ENCODE measurements at regions not wholly inside any gene's neighbourhood (a gene's known extent, or its start where the extent isn't known, plus 50 kb on each side); places are given as distances from the start of the nearest gene placed in this dataset.

DNA sequence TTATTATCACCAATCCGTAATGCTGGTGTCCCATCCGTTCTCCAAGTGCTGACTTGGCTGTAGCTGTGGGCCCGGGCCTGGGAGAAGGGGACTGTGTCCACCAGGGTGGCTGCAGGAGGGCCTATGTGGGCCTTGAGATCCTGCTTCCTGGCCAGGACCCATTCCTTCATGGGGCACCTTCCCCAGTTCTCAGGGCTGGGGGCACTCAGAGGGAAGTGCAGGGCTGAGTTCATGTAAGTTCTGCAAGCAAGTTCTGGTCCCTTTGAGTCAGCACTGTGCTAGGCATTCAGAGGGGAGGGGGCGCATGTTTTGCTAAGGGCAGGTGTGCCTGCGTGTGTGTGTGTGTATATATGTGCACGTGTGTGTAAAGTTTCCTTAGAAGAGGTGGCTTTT lies 94.0 kb downstream of the GLI2 start:
- no peak for DNase-seq

DNA sequence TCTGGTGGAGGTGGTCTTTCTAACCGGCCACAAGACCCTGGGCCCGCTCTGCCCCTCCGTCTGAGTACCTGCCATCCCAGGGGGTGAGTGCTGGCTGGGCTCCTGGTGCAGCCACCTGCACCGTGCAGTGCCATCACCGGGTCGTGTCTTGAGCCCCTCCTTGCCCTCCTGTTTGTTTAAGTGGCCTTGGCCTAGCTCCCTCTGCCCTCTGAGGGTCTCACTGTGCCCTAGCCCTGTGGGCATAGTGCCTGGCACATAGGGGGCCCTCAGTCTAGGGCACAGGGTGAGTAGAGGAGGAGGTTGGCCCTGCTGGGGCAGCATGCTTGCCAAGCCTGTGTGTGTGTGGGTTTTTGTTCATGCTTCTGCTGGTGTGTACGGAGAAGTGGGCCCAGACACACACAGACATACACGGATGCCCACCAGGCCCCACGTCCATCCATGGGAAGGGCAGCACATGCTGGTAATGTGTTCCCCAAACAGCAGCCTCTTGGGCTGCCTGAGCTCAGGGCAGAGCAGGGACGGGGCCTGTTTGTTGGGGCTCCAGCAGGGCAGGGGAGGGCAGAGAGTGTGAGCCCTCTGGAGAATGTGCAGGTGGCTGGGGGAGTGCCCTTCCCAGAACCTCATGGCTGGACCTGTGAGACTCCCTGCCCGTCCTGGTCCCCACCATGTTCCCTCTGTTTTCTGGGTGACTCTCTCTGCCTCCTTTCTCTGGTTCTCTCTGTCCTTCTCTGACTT lies 94.6 kb downstream of the GLI2 start:
- no peak for DNase-seq

DNA sequence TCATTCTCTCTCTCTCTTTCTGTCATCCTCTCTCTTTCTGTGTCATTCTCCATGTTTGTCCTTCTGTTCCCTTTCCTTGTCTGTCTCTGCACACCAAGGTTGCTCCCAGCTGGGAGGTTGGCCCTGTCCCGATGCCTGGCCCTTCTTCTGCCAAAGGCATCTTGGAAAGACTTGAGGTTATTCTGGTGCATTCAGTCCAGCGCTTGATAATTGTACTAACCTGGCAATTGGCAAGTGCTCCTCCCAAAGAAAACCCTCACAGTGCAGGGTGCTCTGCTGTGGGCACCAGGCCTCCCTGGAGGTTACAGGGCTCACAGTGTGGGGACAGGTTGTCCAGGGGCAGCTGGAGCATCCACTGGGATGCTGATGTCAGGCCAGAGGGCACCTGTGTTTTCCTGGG lies 95.4 kb downstream of the GLI2 start:
- DNase-seq: no peak

DNA sequence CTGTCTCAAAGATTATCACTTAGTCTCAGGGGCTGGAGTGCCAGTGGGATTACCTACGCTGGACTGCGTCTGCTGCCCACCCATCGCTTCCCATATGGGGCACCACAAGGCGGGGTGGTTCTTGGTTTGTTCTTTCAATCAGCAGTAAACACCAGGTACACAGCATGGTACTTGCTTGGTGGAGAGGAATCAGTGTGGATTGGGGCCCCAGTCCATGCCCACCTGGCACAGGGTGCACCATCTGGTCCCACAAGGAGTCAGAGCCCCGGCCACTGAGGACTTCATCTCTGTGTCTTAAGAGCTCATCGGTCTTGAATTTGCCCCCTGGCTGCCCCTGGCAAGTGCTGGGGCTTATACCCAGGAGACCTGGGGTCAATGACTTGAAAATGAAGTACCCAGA lies 96.2 kb downstream of the GLI2 start:
- DNase-seq: no peak

DNA sequence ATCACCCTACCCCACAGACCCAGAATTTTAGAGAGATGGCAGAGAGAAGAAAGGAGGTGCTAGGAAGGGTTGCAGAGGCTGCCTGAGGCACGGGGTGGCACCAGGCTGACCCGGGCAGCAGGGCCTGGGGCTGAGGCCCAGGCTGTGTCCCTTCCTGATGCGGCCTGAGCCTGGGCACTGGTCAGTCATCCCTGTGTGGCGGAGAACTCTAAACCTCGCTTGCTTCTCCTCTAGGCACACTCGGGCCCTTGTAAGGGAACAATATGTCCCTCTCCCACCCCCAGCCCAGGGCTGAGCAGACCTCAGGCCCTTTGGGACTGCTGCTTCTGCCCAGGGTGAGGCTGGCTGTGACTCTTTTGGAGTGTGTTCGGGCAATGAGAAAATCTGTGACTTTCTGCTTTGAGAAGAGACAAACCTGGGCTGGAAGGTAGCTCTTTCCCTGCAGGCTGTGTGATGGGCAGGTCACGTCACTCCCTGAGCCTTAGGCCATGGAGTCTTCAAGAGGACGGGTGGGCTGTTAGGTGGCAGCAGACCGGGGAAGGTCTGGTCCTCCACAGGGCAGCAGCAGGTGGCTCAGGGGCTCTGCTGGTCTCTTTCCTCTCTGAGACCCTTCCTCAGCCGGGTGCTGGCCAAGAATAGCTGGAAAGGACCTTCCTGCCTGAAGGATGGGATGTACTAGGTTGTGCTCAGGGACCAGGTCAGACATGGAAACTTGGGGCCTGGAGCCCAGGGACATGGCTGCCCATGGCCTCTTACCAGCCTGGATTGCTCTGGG lies 96.8 kb downstream of the GLI2 start:
- DNase-seq: no peak

DNA sequence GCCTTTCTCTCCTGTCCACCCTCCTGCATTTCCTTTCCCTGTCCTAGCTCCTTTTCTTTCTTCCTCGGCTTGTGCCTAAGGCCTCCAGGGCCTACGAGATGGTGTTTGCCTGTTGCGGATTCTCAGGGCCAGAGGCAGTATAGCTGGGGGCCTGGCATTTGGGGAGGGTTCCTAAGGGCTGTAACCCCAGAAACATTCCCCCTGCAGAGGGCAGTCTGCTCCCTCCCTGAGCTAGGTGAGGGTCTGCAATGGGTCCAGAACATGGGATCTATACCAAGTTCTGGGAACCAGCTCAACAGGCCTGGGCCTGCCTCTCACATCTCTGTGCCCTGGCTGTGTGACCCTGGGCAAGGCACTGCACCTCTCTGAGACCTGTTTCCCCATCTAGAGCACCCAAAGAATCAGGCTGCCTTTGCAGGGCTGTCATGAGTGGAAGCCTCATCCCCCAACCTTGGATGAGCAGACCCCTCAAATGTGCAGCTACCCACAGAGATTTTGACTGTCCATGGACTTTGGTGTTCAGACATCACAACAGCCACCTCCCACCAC lies 97.5 kb downstream of the GLI2 start:
- no peak for DNase-seq

DNA sequence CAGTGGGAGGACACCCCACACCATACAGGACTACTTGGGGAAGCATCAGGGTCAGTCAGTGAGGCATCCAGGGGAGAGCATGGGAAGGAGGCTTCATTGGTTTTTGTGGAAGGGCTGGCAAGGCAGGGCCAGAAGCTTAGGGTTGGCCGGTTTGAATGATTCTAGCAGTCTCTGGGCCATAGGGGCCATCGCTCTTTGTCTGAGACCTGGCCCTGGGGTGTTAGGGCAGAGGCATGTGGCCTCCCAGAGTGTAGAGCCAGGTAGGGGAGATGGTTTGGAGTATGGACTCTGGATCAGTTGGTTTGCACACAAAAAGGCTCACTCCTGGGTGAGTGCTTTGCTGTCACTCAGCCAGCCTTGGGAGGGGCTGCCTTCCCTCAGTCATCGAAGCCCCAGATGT lies 98.5 kb downstream of the GLI2 start:
- no peak for DNase-seq

DNA sequence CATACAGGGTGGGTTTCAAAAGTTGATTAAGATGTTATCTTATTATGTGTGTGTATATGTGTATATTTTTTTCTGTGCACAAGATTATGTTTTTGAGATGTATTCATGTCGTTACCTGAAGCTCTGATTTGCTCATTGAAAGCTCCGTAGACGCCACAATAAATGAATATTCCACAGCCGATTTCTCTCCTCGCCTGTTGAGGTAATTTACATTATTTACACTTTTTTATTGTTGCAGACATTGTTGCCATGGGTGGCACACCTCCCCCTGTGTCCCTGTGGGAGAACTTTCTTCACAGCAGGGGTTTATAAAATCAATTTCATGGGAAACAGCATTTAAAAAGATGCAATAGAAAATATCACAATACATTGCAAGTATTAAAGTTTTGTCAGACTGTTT lies 100.6 kb downstream of the GLI2 start:
- DNase-seq: no peak

DNA sequence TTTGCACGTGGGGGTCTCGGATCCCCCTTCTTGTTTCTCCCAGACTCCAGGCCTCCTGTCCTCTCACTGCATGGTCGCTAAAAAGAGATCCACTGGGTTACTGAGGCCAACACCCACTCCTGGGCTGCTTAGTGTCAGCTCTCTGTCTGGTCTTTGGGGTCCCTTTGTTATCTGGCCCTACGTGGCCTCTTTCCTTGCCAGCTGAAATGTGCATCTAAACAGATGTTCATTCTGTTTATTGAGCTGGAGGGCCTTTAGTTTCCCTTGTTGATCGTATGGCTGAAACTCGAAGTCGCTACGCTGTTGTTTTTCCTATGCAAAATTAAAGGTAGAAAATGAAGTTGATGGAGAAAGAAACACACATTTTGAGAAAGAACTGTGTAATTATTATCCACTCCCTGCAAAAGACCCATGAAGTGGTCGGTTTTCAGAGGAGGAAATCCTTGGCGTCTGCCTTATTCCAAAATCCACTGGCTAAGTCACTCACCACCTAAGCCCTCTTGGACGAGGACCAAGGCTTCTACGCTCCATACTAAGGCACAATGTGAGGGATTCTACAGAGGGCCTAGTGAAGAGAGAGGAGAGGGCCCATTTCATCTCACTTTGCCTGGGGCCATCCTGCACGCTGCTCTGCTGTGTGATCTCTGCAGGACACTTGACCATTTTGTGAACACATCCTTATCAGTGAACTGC lies 105.3 kb downstream of the GLI2 start:
- DNase-seq: no peak

DNA sequence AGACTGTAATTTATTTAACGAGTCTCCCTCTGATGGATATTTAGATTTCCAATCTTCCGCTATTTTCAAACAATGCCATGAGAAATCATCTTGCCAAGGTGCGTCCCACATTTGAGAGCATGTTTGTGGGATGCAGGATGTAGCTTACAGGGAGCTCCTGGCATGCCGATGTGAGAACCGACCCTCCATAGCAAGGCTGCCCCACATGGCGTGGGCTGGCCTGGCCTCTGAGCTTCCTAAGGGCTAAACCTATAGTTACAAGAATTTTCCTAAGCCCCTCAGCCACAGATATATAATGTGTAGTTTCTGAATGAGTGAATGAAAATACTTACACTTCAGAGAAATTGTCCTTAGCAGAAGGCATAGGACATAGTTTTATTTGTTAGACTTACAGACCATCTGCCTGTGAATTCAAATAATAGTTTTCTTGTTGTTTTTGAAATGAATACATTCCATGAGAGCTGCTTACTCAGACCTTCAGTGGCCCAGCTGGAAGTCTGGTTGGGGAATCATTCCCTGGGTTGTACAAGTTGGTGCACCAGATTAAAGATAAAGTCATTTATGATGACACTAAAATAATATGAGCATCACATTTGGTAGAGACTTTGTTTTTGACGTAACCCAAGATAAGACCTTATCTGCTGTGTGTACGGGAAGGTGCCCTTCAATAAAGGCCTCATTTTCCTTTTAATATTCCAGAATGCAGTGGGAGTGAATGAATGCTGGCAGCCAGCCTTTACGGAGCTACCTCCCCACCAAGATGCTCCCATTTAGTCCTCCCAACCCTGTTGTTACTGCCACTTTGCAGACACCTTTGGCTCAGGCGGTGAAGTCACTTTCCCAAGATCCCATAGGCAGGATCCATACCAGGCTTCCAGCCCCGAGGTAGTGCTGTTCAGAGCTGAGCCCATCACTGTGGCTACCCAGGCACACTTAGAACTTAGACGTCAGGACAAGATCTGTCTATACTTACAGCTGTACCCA lies 107.1 kb downstream of the GLI2 start:
- no peak for DNase-seq

DNA sequence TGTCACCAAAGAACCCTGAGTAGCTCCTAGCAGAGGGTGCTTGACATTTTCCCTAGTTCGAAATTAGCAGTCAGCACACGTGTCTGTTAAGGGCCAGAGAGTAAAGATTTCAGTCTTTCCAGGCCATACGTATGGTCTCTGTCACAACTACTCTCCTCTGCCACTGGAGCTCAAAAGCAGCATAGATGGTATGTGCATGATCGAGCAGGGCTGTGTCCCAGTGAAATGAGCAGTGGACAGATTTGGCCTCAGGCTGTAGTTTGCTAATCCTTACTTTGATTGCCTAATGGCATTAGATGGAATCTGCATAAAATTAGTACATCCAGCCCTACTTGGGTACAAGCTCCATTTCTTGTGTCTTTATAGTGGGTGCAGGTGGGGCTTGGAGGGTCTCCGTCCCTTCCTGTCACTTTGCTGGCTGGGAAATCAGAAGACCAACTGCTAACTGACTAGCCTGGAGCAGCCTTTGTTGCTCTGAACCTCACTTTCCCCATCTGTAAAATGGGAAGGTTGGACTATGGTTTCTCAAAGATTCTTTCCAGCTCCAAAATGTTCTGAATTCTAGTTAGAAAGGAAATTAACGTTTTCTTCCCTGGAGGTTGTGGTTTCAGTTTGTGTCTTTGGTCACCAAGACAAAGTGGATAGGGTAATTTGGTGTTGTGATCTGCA lies 108.5 kb downstream of the GLI2 start:
- no peak for DNase-seq

DNA sequence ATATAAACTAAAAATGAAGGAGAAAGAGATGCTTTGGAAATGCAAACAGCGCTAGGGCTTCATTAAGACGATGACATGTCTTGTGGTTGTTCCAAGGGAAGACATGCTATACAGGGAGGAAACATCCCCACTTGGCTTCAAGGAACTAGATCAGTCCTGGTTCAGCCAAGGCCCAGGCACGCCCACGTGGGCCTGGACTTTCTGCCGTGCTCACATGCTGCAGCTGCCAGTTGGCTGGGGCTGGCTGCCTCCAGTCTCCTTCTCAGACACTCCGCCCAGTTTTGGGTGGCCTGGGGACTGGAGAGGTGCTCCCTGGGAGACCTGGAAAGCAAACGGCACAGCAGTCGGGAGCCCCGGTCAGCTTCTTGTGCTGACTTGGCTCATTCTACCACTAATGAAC lies 109.6 kb downstream of the GLI2 start:
- DNase-seq: no peak

DNA sequence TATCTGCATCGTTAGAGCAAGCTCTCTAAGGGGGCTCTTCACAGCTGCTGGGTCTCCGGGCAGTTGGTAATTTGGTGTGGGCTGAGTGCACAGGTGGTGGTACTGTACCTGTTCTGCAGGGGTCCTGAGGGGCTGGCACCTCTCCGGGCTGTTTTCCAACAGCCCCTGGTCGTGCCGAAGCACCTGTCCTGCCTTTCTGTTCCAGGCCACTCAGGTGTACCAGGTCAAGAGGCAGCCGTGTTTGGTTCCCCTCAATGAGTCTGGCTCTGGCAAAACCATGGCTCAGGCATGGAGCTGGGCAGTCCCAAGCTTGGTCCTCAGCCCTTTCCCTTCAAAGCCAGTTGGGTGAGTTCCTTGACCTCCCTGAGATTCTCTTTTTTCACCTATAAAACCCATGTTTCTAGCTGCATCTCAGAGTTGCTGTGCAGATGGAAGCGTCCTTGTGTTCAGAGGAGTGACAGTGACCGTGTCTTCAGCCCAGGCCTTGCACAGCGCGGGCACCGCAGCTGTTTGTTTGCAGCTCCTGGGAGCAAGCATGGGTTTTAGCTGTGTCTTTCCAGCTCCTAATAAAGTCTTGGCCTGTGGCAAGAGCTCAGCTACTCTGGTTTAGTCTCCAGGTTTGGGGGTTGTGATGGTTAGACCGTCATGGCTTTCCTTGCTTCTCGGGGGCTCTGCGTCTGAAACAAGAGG lies 110.9 kb downstream of the GLI2 start:
- DNase-seq: no peak

DNA sequence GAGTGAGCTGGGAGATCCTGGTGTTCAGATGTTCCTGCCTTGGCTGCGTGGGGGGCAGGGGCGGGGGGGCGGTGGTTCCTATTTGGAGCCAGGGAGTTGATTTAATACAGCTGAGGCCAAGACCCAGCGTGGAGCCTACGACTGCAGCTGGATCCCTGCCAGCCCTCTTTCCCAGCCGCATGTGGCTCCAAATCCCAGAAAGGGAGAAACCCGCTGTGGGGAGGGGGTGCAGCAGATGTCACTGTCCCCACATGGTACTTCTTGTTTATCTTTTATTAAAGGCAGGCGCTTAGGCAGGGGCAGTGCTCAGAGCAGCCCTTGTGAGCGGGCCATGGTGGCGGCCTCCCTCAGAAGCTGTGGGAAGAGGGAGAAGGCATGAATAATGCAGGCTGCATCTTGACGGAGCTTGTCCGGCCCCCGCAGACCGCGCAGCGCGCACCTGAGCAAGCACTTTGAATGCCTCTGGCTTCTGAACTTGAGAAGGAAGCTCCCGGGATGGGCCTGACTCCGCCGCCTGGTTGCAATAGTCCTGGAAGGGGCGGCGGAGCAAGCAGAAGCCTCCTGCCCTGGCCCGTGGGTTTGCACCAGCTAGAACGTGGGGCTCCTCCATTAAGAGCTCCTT lies 112.1 kb downstream of the GLI2 start:
- DNase-seq: no peak

DNA sequence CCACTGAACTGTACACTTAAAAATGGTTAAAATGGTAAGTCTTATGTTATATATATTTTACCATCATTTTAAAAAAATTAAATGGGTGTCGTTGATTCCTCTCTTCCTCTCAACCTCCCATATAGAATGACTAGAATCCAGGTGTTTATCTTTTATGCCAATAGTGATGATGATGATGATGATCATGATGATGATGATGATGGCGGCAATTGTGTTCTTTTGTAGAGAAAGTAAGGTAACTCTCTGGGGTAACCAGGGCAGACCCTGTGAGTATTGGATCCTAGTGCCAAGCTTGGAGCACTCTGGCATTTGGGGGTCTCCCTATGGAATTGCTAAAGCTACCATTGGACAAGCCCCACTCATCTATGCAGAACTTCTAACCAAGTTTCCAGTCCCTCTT lies 113.6 kb downstream of the GLI2 start:
- no peak for DNase-seq

DNA sequence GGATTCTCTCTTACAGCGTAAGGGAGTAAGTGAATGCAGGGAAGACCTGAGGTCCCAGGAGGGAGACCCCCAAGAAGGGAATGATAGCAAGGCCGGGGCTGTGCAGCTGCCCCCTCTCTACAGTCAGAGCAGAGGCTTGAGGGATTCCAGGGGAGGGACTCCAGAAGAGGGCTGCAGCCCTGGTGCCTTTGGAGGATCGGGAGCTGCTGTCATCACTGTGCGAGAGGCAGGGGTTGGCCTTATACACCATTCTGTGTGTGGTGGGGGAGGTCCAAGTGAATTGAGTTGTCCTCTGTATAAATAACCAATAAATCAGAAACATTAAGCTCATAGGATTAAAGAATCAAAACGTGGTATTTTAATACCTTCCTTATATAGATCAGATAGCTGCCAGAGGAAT lies 114.9 kb downstream of the GLI2 start:
- no peak for DNase-seq

DNA sequence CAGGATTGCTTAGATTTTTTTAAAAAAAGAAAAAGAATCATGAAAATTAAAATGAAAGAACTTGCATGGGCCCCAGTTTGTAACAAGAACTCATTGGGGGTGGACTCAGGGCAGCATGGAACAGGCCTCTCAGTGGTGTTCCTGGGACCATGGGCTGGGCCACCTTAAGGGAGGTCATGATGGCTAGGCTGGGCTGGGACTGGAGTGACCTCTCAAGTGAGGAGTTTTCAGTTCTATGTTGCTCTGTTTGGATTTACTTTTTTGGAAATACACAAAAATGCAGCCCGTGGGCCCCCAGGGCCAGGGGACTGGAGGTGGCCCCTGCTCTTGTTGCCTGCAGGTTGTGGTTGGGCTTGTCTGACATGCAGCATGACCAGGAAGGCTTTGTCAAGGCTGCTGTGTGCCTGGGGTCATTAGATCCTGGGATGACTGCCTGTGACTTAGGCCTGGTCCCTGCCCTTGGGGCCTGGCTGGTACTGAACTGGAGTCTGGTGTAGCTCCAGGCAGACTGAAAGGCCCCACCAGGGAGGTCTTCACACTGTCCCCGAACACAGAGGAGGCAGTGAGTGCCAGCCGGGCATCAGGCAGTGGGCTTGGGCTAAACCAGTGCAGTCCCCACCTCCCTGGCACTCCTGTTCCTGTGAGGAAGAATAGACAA lies 115.6 kb downstream of the GLI2 start:
- no peak for DNase-seq

DNA sequence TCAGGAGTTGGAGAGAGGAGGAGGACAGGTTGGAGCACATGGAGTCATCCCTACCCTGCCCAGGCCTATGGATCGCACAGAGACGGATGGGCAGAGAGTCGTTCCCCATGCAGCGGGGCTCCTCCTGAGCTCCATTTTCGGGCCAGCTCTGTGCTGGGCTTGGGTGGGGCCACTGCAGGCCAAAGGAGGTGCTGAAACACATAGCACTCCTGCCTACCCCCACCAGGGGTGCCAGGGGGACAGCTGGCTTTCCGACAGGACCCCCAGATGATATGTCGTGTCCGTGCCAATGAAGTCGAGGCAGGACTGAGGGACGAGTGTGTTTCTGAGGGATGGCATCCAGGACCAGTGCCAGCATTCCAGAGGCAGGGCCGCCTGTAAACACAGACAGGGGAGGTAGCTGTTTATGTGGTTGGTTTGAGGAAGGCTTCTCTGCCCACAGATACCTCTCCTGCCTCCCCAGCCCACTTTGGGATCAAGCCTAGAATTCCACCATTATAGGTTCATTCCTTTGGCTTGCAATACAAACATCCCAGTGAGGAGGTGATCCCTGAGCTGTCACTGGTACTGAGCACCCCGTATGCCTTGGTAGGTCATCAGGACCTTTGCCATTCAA lies 116.6 kb downstream of the GLI2 start:
- DNase-seq: no peak

DNA sequence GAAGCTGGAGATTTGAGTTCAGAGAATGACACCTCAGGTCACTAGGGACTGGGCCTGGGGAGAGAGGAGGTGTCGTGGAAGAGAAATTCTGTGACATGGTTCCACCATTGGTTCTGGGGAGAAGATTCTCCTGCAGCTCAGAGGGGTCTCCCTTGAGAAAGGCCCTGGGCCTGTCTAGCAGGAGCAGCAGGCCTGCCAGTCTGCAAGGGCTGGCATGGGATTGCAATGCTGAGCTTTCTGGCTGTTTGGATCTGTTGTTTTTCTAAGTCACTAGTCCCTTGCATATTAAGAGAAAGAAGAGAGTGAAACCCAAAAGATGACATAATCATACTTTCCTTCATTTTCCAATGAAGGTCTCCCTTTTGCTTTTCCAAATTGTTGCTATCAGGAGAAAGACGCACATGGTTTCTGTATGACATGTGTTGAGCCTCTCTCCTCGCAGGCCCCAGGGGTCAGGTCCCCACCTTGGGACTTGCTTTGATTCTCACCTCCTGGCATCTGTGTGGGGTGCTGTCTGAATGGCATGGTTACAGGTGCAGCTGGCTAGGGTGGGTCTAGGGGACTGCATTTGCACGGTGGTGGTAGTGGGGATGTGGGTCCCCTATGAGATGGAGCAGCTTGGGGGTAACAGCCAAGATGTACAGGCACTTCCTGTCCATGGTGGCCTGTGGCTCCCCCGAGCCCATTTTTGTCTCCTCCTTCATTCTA lies 117.8 kb downstream of the GLI2 start:
- no peak for DNase-seq

All from activated CD4-positive, alpha-beta T cell treated with anti-CD3 and anti-CD28 coated beads for 1 hour (primary cell).